NOMO-1 (cell line): ENCODE measurements at regions not wholly inside any gene's neighbourhood (a gene's known extent, or its start where the extent isn't known, plus 50 kb on each side); places are given as distances from the start of the nearest gene placed in this dataset.

ENCODE experiments used
- DNase-seq, 2 experiments: peaks; one replicate each; lab custom pipeline; 2025; ENCODE audit not compliant: unreplicated experiment in 2 of 2; lab: John Stamatoyannopoulos, UW

DNA sequence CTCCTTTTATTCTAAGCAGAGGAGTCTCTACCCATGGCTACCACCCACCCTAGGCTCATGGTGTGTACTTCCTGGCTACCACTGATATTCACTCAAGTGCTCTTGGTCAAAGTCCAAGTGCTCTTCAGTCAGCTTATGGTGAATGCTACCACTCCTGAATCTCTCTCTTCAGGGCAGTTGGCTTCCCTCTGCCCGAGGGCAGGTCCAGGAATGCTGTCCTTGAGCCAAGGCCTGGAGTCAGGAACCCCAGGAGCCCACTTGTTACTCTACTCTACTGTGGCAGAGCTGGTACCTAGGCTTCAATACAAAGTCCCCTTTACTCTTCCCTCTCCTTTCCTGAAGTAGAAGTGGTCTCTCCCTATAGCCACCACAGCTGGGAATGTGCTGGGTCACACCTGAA lies 226.0 kb downstream of the DIPK2A start:
- DNase-seq: no peak

DNA sequence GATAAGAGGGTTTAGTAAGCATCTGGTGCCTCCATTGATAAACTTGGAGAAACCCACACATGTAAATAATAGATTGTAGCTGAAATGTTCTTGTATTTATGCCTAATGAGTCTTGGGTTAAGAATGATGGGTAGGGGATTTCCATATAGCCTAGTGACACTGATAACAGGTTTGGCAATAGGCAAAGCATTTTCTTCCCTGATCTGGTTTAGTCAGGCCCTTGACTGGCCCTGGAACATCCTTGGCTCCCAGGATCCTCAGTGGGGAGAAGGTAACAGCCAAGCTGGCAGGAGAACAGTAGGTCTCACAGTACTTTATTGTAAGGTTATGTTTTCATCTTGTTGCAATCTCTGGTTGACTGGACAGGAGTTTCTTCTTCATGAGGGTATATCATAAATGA lies 228.4 kb downstream of the DIPK2A start:
- DNase-seq: no peak

- DNase-seq: no peak
Observed at GRCh38 chr3:144200466-144200865, 228.8 kb downstream of the DIPK2A start.

DNA sequence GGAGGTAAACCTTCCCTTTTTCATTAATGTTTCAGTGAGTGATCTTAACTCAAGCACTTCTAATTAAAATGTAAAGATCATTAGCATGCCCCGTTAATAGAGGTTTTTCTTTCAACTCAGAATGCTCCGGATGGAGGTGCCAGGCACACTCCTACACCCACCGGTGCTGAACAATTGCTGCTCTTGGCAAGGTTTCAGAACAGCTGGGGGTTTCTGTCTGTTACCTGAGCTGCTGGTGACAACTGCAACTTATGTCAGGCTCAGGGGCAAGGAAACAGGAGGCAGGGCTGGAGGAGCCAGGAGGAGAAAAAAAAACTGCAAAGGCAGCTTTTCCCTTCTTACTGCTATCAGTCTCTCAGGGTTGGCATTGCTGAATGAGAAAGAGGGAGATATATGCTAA lies 250.1 kb downstream of the DIPK2A start:
- DNase-seq: no peak

GRCh38 chr3:144229330-144229729 lies 257.7 kb downstream of the DIPK2A start:
- no peak for DNase-seq

DNA sequence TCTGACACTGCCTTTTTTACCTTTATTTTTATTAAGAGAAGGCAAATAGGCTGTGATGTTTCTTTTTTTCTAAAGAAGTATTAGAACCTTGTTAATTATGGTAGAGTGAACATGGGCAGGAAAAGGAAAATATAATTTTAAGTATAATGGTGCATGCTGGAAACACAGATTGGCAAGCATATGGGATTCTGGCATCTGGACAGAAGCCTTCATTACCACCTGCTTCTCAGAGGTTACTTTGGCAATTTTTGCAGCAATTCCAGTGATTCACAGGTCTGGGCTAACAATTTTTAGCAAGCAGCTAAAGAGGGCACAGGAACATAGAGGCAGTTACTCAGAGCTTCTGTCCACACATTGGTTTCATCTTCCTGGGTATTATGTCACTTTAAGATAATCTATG lies 258.3 kb downstream of the DIPK2A start:
- no peak for DNase-seq

- DNase-seq: no peak
Observed at GRCh38 chr3:144235489-144235888, 263.9 kb downstream of the DIPK2A start.

- DNase-seq: no peak
Observed at GRCh38 chr3:144237351-144237750, 265.7 kb downstream of the DIPK2A start.

- DNase-seq: no peak
Observed at GRCh38 chr3:144241404-144241803, 269.8 kb downstream of the DIPK2A start.

- no peak for DNase-seq
Observed at GRCh38 chr3:144242747-144243146, 271.1 kb downstream of the DIPK2A start.

DNA sequence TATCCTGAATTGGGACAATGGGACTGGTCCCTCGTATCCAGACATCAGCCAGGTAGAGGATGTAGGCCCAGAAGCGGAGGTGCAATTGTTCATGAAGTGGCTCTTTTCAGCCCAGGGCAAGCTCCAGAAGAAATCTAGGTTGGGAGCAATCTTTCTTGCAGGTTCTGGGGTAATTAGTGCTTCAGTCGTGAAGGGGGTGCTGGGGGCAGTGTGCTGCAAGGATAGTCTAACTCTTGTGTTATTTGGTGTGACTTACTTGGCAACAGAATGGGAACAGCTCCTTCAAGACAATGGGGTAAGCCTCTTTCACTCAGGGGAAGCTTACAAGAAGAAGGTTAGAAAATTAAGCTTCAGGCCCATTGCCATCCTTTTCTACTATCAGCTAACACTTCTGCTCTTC lies 273.0 kb downstream of the DIPK2A start:
- DNase-seq: no peak

DNA sequence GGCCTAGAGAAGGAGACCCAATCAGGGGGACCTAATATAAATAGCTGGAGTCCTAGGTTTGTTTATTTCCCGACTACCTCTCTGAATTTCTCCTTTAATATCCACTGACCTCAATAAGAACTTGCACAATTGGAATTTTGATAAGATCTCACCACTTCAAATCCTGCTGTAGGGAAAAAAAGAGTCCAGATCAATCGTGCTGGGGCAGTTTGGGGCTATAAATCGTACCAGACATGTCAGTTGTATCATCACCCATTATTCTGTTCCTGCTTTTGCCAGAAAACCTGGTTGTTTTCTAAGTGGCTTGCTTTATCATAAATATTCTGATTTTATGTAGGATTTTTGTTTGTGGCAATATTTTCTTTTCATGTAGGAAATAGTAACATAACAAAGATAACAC lies 281.3 kb downstream of the DIPK2A start:
- no peak for DNase-seq

DNA sequence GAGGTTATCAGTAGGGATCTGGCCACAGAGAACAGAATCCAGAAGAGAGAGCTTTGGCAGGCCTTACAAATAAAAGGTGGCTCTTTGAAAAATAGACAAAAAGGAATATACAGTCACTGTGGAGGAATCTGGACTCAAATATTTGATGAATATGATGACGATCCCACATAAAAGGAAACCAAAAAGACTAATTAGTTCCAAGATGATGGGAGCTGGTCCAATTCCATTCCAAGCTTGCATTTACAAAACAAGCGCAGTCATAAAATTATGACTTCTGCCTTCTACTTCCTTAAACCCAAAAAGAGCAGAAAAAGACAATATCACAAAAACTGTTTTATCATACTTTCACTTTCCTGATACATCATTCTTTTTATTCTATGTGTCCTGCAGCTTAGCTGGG lies 285.8 kb downstream of the DIPK2A start:
- peak; percentile 7 to 19 for DNase-seq

DNA sequence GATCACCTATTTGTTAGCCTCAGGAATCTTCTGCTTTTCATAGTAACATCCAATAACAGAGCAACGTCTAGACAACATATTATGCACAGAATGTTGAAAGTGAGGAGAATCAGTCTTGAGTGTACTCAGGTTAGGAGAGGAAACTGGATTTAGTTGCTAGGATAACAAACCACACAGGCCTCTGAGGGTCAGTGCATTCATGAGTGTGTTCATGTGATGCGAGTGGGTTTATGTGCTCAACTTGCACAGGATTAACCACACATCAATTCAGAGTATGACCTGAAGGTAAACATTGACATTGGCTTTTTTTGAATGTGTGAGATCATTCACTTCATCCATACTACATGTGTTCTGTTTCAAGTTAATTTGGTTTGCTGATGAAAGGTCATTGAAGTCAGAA lies 287.6 kb downstream of the DIPK2A start:
- no peak for DNase-seq

DNA sequence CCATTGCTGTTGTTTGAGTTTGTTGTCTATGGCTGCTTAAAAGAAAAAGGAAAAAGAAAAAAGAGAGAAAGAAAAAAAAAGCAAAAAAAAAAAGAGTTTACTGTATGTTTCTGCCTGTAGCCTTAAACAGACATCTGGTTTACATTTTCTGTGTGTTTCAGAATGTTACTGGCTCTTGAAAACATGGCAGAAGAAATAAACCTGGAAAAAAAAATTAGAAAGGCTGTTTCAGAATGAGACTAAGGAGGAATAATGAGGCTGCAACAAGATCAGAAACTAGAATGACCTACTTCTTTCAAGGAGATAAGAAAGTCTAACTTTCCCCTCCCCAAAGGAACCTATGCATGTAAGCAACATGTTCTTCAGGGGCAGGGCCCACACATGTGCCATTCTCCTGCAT lies 292.1 kb downstream of the DIPK2A start:
- no peak for DNase-seq

DNA sequence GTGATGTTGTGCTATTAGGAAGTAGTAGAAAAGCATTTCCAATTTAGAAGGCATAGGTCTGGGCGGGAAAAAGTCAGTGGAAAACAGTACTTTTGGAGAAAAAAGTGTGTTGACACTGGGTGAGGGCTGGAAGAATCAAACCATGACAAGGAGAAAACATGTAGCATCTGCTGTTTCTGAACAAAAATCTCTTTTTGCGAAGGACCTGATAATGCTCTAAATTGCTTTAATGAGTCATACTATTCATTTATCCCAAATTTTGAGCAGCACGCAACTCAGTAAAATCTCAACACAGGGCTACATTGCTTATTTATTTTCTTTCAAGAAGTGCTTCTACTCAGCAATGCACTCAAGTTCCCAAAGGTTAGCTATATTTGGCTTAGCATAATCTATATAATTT lies 292.7 kb downstream of the DIPK2A start:
- DNase-seq: no peak

DNA sequence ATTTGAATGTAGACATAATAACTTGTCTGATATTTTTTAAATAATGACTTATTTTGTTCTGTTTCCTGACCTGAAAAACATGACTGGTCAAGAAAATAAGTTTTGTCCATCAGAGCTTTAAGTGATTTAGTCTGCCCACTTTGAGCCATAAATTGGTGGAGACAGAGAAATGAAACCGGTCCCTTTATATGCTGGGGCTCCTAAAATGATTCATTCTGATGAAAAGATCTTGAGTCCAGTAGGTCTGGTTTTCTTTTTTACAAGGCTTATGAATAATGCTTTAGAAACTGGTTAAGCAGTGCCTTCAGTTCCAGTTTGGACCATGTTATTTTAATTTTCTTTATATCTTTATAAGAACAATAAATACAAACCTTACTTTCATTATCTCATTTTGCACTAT lies 293.2 kb downstream of the DIPK2A start:
- no peak for DNase-seq

GRCh38 chr3:144265542-144266100 lies 294.0 kb downstream of the DIPK2A start:
- DNase-seq: peak; percentile 23 to 49

- DNase-seq: peak; percentile 36 to 48
Observed at GRCh38 chr3:144270100-144270499, 298.5 kb downstream of the DIPK2A start.

GRCh38 chr3:144272680-144273079 lies 301.1 kb downstream of the DIPK2A start:
- DNase-seq: no peak

DNA sequence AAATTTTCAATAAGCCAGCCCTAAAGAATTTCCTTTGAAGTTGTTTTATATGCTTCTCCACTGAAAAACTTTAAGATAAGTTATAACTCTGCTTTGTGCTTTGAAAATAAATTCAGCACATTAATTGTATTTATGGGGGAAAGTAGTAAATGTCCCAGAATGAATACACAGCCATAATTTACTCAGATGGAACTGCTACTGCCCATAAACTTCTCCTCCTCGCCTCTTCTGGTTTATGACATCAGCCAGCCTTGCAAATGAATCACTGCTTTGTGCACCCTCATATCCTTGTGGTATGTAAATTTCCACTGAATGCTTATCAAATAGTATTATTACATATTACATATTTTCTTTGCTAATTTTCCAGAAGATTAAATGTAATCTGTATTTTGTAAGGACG lies 302.0 kb downstream of the DIPK2A start:
- DNase-seq: no peak

DNA sequence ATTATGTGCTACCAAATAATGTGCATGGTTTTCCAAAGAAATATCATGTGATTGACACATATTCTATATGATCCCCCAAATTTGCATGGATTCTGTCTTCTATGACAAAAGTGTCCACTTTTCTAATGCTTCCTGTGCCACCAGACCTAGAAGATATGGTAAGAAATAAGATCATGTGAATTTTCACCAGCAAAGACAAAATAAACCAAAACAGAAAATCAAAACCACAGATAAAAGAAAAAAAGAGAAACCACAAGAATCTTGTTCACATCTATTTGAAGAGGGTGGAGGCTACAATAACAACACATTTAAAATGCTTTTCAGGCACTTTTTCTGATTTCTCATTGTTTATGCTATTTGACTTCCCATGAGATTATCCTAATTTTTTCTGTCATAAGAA lies 303.4 kb downstream of the DIPK2A start:
- DNase-seq: no peak

DNA sequence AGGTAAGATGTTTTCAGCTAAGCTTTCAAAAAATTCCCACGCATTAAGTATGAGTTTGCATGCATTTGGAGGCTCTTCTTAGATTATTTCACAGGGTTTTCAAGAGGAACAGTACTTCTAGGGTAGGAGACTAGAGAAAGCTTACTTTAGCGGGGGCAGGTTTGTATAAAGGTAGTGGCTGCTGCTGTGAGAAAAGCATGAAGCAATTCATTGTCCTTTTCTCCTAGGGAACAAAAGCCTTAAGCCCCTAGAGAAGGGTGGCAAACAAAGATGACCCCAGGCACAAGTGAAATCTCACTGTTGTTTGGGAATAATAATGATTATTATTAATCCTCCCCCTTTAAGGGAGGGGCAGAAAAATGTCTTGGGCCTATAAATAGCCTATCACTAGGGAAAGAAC lies 310.7 kb downstream of the DIPK2A start:
- no peak for DNase-seq
